ENCODE measurements at regions not wholly inside any gene's neighbourhood (a gene's known extent, or its start where the extent isn't known, plus 50 kb on each side); places are given as distances from the start of the nearest gene placed in this dataset.

DNA sequence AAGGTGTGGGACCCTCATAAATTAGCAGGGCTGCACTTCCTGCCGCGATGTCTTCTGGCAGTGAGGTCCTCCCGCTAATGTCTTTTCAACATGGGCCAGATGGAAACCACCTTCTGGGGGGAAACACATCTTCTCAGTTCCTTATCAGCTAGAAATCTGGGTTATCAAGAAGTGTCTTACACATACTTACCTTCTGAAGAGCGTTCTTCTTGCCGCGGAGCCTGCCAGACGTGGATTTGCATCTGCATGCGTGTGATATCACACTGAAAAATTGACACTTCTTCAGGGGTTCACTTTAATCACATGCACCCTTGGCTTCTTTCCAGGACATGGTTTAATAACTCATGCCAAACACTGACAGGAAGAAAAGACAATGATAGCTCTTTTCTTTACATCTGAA is 163.5 kb upstream of the SOX11 start:
- Mint-ChIP-seq H3K4me3 (no peak overlapping the region), H3K36me3 (ENCODE audit: low read depth) (no peaks in the 10 kb centered on the region), H3K9me3 (no peaks in the 10 kb centered on the region), H3K27me3 (no peaks in the 10 kb centered on the region), H3K27ac (no peak overlapping the region), H3K4me1 (ENCODE audit: low read depth) (no peaks in the 10 kb centered on the region)

DNA sequence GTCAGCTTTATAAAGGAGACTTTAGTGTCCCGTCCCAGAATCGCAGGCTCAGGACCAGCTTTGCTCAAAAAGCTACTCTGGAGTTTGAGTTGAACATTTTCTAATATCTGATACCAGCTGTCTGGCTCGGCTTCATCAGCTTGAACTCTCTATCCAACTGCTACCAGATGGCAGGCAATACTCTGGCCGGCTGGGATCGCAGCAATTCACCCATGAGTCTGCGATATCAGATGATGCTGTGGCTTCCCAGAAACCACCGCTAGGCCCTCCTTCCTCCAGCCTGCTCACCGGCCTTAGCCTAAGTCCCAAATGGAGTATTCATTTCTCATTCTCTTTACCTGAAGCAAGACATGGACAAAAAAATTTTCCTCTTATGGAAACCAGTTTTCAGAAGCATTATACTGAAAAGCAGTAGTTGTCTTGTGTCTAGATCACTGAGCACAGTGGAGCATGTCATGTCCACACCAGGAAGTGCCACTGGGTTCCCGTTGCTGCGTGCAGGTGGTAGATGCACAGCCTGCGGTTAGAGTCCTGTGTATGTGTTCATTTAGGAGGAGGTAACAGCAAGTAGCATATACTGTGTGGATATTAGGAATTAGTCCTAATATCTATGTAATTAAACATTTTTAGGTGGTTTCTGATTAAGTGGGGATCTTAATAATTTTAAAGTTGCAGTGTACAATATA is 162.0 kb upstream of the SOX11 start:
- Mint-ChIP-seq H3K36me3 (ENCODE audit: low read depth) (no peaks in the 10 kb centered on the region), H3K4me3 (no peak overlapping the region), H3K4me1 (ENCODE audit: low read depth) (no peaks in the 10 kb centered on the region), H3K9me3 (no peaks in the 10 kb centered on the region), H3K27ac (no peak overlapping the region), H3K27me3 (no peaks in the 10 kb centered on the region)

DNA sequence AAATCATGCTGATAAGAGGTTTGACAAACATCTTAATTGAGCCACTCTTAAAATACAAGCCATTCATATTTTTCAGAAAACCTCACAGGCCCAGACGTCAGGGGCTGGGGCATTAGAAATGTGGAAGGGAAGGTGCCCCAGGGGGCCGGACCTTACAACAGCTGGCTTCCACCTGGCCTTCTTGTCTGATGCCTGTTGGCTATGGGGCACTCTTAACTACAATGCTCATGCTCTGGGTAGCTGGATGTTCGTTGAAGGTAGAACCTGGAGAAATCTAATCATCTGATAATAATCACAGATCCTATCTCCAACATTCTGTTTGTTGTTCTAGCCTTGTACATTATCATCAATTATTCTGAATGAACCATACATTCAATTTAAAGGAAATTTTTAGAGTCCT is 156.9 kb upstream of the SOX11 start:
- Mint-ChIP-seq H3K27ac (no peak overlapping the region), H3K4me1 (ENCODE audit: low read depth) (no peaks in the 10 kb centered on the region), H3K27me3 (no peaks in the 10 kb centered on the region), H3K4me3 (no peak overlapping the region), H3K36me3 (ENCODE audit: low read depth) (no peaks in the 10 kb centered on the region), H3K9me3 (no peaks in the 10 kb centered on the region)

DNA sequence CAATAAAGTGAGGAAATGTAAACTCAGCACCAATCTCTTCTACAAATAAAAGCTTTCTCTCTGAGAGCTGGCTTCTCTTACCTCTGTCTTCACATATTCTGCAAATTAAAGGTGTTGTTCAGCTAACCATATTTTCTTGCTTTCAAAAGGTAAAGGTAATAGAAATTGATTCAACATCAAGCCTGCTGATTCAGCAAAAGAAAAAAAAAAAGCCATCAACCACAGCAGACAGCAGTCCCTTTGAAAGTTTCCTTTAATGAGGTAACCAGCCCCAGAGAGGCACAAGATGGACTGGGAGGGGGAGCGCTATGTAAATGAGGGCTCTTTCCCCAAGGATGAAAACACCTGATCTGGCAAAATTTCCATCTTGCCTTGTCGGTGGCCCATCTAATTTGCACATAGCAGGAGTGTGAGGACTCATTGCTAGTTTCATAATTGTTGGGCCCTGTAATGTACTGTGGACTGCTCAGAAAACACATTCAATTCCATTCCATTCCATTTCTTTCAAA is 154.9 kb upstream of the SOX11 start:
- Mint-ChIP-seq H3K4me3 (no peak overlapping the region), H3K36me3 (ENCODE audit: low read depth) (no peaks in the 10 kb centered on the region), H3K27me3 (no peaks in the 10 kb centered on the region), H3K9me3 (no peaks in the 10 kb centered on the region), H3K4me1 (ENCODE audit: low read depth) (no peaks in the 10 kb centered on the region), H3K27ac (no peak overlapping the region)

DNA sequence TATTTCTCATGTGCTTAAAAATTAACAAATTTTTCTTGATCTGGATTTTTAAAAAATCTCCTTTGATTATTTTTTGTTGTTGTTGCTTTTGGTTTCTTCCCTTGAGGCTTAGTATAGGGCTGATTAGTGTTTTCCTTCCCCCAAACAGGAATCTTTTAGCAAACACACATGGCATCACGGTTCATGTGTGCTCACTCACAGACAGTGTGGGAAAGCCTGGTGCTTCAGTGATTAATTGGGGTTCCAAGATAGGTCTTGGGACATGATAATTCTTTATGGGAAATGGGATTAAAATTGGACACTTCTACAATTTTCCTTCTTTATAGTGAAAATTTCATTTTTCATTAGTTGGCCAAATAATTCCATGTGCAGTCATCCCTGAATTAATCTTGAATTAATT is 153.9 kb upstream of the SOX11 start:
- H3K27me3 Mint-ChIP-seq: no peaks in the 10 kb centered on the region
- no peak overlapping the region for H3K4me3 Mint-ChIP-seq
- no peaks in the 10 kb centered on the region for H3K36me3 Mint-ChIP-seq (ENCODE audit: low read depth)
- peaks cover 2% of the 10 kb centered on the region for H3K9me3 Mint-ChIP-seq
- no peaks in the 10 kb centered on the region for H3K4me1 Mint-ChIP-seq (ENCODE audit: low read depth)
- H3K27ac Mint-ChIP-seq: no peak overlapping the region

DNA sequence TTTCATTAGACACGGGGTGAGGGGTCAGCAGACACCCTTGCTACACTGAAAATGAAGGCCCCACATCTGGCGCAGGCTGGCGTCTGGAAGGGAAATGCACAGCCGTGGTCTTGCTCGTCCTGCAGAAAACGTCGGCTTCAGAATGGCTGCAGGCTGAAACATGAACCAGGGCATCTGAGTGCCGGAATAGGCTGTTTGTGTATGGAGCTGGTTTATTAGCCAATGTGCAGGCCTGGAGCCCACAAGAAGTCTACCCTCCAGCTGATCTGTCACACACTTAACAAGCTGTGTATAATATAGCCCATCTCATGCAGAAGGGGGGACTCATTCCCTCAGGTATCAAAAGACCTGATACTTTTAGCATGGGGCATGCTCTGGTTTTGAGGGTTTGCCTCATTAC is 153.4 kb upstream of the SOX11 start:
- H3K27ac Mint-ChIP-seq: no peak overlapping the region
- H3K4me3 Mint-ChIP-seq: no peak overlapping the region
- H3K9me3 Mint-ChIP-seq: peaks cover 7% of the 10 kb centered on the region
- no peaks in the 10 kb centered on the region for H3K36me3 Mint-ChIP-seq (ENCODE audit: low read depth)
- no peaks in the 10 kb centered on the region for H3K4me1 Mint-ChIP-seq (ENCODE audit: low read depth)
- H3K27me3 Mint-ChIP-seq: no peaks in the 10 kb centered on the region

DNA sequence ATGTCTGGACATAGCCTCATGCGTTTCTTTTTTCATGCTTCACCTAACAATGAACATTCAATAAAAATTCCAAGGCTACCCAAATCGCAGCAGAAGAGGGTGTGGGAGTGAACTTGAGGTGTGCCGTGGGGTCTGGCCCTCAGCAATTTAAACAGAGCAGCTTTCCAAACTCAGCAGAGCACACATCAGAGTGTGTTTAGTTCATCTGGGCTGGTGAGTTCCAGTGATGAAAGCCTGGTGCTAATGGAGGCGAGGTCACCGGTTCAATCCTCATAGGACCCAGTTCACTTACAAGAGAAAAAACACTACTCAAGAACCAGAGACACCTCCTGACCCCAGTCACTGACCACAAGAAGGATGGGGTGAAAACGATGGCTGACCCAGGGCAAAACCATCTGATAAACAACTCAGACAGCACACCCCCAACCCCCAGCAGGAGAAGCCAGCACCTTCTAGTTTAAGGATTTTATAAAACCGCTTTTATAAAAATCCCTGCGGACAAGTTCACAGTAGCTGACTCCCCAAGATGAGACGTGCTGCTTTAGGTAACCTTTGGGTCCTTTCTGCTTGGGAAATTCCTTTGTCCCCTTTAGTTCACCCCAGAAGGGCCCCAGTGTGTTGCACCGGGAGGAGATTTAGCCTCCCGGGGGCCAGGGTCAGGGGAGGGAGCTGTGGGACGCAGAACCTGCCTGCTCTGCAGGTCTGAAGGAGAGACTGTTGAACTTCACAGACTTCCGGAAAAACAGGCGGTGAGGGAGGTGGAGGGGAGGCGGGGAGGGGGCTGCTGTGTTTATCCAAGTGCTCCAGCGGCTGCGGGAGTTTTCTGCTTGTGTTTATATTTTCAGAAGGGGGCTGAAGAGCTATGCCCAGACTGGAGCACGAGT is 152.7 kb upstream of the SOX11 start:
- no peaks in the 10 kb centered on the region for H3K4me1 Mint-ChIP-seq (ENCODE audit: low read depth)
- H3K36me3 Mint-ChIP-seq (ENCODE audit: low read depth): no peaks in the 10 kb centered on the region
- no peaks in the 10 kb centered on the region for H3K27me3 Mint-ChIP-seq
- H3K9me3 Mint-ChIP-seq: peaks cover 8% of the 10 kb centered on the region
- H3K27ac Mint-ChIP-seq: no peak overlapping the region
- H3K4me3 Mint-ChIP-seq: no peak overlapping the region

DNA sequence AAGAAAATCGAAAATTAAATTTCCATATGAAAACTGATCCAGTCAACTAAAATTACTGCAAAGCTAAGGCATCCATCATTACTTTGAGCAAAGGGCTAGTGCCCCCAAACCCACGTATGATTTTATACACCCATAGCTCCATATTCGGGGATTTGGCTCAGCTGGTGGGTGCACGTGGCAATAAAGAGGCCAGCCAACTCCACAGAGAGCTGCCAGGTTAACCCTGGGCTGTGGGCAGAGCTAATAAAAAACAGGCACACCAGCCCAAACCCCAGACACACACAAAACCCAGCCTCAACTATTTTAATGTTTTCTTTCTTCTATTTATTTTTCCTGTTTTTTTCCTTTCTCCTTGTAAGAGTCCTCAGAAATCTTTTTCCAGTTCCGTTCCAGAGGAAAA is 151.3 kb upstream of the SOX11 start:
- Mint-ChIP-seq H3K27ac (no peak overlapping the region), H3K36me3 (ENCODE audit: low read depth) (no peaks in the 10 kb centered on the region), H3K4me3 (no peak overlapping the region), H3K4me1 (ENCODE audit: low read depth) (no peaks in the 10 kb centered on the region), H3K27me3 (no peaks in the 10 kb centered on the region), H3K9me3 (peaks cover 14% of the 10 kb centered on the region)

DNA sequence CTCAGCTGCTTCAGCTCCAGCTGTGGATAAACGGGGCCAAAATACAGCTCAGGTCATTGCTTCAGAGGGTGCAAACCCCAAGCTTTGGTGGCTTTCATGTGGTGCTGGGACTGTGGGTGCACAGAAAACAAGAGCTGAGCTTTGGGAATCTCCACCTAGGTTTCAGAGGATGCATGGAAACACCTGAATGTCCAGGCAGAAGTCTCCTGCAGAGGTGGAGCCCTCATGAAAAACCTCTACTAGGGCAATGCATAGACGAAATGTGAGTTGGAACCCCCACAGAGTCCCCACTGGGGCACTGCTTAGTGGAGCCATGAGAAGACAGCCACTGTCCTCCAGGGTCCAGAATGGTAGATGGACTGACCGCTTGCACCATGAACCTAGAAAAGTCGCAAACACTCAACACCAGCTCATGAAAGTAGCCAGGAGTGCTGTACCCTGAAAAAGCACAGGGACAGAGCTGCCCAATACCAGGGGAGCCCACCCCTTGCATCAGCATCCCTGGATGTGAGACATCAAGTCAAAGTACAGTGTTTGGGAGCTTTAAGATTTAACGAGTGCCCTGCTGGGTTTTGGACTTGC is 147.9 kb upstream of the SOX11 start:
- no peaks in the 10 kb centered on the region for H3K4me1 Mint-ChIP-seq (ENCODE audit: low read depth)
- H3K27ac Mint-ChIP-seq: no peak overlapping the region
- H3K9me3 Mint-ChIP-seq: peaks cover 20% of the 10 kb centered on the region
- no peak overlapping the region for H3K4me3 Mint-ChIP-seq
- no peaks in the 10 kb centered on the region for H3K36me3 Mint-ChIP-seq (ENCODE audit: low read depth)
- no peaks in the 10 kb centered on the region for H3K27me3 Mint-ChIP-seq

DNA sequence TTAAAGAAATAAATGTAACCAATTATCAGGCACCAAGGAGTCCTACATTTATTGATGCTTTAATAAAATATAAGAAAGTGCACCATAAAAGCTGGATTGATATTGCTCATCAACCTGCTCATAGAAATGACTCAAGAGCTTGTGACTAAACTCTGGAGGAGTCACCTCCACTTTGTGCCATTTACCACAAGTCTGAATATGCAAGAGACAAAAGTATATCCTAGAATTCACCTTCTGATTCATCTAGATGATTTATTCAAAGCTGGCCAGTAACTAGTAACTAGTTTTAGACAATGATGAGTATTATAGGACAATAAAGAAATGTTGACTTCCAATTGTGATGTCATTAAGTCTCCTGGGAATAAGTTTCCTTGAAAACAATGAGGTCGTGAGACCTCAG is 146.0 kb upstream of the SOX11 start:
- Mint-ChIP-seq H3K27ac (no peak overlapping the region), H3K36me3 (ENCODE audit: low read depth) (no peaks in the 10 kb centered on the region), H3K4me1 (ENCODE audit: low read depth) (no peaks in the 10 kb centered on the region), H3K4me3 (no peak overlapping the region), H3K27me3 (no peaks in the 10 kb centered on the region), H3K9me3 (peaks cover 20% of the 10 kb centered on the region)

DNA sequence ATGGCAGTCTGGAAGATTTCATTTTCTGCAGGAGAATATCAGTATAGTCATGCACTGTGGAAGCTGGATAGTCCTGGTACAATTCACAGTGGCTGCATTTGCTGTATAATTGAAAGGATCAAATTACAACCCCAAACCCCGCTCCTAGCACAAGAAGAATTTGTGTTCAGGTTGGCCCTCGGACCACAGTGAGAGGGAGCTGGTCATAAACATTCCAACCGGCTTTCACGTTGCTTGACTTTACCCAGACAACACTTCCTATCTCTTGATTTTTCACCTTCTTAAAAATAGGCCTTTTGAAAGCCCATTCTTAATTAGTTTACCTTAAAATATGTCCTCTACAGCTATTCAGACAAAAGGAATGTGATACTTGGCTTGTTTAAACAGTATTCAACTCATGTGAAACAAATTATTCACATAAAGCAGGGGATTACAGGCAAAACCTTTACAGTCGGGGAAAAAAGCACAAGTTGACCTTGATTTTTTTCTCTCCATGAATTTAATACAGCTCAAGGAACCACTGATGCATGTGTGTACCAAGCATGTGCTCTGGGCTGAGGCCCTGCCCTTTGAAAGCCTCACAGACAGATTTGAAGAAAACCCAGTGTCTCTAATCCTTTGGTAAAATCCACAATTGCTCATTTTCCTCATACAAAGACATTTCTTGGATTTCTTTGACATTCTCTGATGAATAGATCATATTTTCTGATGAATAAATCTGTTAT is 143.0 kb upstream of the SOX11 start:
- peaks cover 25% of the 10 kb centered on the region for H3K9me3 Mint-ChIP-seq
- H3K4me3 Mint-ChIP-seq: no peak overlapping the region
- no peaks in the 10 kb centered on the region for H3K36me3 Mint-ChIP-seq (ENCODE audit: low read depth)
- H3K4me1 Mint-ChIP-seq (ENCODE audit: low read depth): no peaks in the 10 kb centered on the region
- H3K27ac Mint-ChIP-seq: no peak overlapping the region
- no peaks in the 10 kb centered on the region for H3K27me3 Mint-ChIP-seq

DNA sequence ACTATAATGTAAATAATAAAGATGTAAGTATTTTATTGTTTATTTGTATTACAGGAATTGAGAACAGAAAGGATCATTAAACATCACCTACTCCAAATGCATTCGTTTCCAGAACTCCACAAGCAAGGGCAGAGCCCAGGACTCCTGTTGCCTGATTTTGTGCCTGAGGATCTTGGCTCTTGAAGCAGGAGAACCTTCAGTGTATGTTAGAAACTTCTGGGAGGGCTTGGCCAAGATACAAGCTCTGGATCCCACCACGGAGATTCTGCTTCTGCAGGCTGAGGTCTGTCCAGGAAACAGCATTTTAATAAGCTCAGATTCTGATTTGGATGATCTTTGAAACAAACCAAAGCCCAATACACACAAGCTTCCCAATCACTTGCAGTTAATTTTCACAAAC is 142.4 kb upstream of the SOX11 start:
- H3K36me3 Mint-ChIP-seq (ENCODE audit: low read depth): no peaks in the 10 kb centered on the region
- no peaks in the 10 kb centered on the region for H3K27me3 Mint-ChIP-seq
- H3K4me3 Mint-ChIP-seq: no peak overlapping the region
- no peak overlapping the region for H3K27ac Mint-ChIP-seq
- no peaks in the 10 kb centered on the region for H3K4me1 Mint-ChIP-seq (ENCODE audit: low read depth)
- H3K9me3 Mint-ChIP-seq: peaks cover 23% of the 10 kb centered on the region

DNA sequence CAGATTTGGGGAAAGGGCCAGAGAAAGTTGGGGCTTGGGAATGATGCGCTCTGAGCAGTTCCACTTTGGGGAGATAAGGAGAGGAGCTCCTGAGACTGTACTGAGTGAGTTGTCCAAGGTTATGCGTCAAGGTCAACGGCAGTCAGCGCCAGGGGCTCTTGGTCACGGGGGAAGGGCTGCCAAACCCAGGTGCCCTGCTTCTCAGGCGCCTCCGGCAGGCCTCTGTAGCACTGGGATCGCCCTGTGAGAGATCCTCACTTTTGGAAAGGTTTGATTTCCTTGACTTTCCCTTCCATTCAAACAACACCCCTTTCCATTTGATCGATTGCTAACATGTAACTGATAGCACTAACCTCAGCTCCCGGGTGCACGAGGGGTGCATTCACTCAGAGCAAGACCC is 136.5 kb upstream of the SOX11 start:
- Mint-ChIP-seq H3K4me3 (no peak overlapping the region), H3K27me3 (no peaks in the 10 kb centered on the region), H3K36me3 (ENCODE audit: low read depth) (no peaks in the 10 kb centered on the region), H3K4me1 (ENCODE audit: low read depth) (no peaks in the 10 kb centered on the region), H3K27ac (no peak overlapping the region), H3K9me3 (peaks cover 13% of the 10 kb centered on the region)

DNA sequence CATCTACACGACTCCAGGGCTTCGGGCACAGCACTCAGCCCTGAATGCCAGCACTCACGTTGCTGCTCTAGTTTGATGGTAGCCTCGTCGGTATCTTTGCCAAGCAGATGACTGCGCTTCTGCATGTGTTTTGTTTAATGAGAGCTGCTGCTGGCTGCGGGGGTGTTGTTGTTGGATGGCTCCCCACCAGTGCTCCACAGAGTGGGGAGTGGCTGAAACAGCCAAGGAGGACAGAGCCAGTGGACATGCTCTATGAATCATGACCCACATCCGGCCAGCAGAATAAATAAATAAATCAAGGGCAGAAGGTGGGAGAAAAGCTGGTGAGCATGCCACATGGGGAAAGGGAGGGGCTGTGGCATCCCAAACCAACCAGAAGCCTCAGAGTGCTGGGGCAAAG is 131.2 kb upstream of the SOX11 start:
- no peak overlapping the region for H3K27ac Mint-ChIP-seq
- peaks cover 6% of the 10 kb centered on the region for H3K9me3 Mint-ChIP-seq

DNA sequence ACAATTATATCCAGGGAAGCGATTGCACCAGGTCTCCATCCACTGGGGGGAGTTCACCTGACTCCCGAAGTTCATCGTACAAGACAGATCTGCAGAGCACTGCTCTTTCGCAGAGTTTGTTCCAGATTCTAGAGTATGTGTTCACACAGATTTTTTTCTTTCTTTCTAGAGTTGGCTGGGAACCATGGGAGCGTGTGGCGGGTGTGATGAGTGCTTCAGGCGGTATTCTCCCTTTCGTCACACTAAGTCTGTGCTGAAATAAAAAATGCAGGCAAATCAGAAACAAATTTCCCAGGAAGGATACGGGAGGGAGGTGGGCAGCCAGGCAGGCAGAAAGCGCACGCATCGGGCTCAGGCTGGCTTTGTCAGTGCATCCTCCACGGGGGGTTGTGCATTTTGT is 129.8 kb upstream of the SOX11 start:
- no peaks in the 10 kb centered on the region for H3K36me3 Mint-ChIP-seq (ENCODE audit: low read depth)

More for the DNA sequence above, 131.2 kb upstream of the SOX11 start:
- H3K4me1 Mint-ChIP-seq (ENCODE audit: low read depth): no peaks in the 10 kb centered on the region
- no peaks in the 10 kb centered on the region for H3K27me3 Mint-ChIP-seq
- no peak overlapping the region for H3K4me3 Mint-ChIP-seq
- H3K36me3 Mint-ChIP-seq (ENCODE audit: low read depth): no peaks in the 10 kb centered on the region

More for the DNA sequence above, 129.8 kb upstream of the SOX11 start:
- Mint-ChIP-seq H3K27me3 (no peaks in the 10 kb centered on the region), H3K4me3 (no peak overlapping the region), H3K9me3 (peaks cover 6% of the 10 kb centered on the region), H3K4me1 (ENCODE audit: low read depth) (no peaks in the 10 kb centered on the region), H3K27ac (no peak overlapping the region)

All from stimulated activated naive CD8-positive, alpha-beta T cell treated with anti-CD3 and anti-CD28 coated beads, Interleukin-15, Interleukin-2, amounts not matched to agents 100 ng/mL and 50 ng/mL, for 24 hours (primary cell).